ENCODE measurements at regions not wholly inside any gene's neighbourhood (a gene's known extent, or its start where the extent isn't known, plus 50 kb on each side); places are given as distances from the start of the nearest gene placed in this dataset.

DNA sequence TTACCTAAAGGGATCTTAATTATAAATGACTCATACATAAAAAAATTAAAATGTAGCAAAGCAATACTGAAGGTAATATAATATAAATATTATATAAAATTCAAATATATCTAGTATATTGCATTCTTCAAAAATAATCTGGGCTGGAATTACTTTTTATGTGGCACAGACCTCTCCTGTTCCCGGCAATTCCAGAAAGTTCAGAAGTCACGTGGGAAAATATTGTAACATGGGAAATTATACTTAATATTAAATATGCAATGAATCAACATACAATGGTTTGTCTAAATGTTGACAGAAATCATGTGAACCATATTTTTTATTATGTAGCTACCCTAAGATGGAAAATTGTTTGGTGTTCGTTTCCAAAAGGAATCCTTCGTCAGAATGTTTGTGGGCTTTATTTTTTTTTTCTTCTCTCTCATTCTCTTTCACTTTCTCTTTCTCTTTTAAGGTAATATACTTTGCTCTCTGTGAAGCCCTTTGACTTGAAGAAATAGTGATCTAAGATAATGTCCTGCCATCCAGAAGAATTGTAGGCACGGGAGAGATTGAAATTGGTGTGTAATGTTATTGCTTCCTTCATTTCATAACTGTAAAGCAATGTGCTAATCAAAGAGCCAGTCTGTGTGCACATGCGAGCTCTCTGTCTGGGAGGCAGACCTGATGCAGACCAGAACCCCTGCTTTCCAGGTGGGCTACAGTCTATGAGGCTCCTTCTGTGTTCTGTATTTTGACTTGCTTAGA is 559.4 kb downstream of the NR2F2 start:
- DNase-seq (ENCODE audit: extremely low read depth in 1 of 4, low spot score in 3 of 4) = no peak
- H4K20me1 ChIP-seq (replicated peaks; ENCODE audit: control insufficient read depth, insufficient read depth, low read length) = no peaks in the 10 kb centered on the region
- no TSS peak for BruUV-seq (replicated peaks)
- TF ChIP-seq FUS (optimal IDR thresholded peaks at IDR 0.05; ENCODE audit: low read depth, low read length) (no peak), HNRNPLL (IDR thresholded peaks at IDR 0.05; ENCODE audit: low read depth, low read length, poor library complexity, severe bottlenecking) (no peak), YBX1 (IDR thresholded peaks at IDR 0.05) (no peak), TCF7 (IDR thresholded peaks at IDR 0.05; ENCODE audit: borderline replicate concordance) (no peak), SMARCE1 (IDR thresholded peaks at IDR 0.05) (no peak), NFIX (CRISPR knock-in tag; IDR thresholded peaks at IDR 0.05; ENCODE audit: low read depth) (no peak), PTTG1 (tag; IDR thresholded peaks at IDR 0.05; ENCODE audit: low read depth) (no peak), PYGO2 (tag; IDR thresholded peaks at IDR 0.05) (no peak)
- TF ChIP-seq, protein P1, sequence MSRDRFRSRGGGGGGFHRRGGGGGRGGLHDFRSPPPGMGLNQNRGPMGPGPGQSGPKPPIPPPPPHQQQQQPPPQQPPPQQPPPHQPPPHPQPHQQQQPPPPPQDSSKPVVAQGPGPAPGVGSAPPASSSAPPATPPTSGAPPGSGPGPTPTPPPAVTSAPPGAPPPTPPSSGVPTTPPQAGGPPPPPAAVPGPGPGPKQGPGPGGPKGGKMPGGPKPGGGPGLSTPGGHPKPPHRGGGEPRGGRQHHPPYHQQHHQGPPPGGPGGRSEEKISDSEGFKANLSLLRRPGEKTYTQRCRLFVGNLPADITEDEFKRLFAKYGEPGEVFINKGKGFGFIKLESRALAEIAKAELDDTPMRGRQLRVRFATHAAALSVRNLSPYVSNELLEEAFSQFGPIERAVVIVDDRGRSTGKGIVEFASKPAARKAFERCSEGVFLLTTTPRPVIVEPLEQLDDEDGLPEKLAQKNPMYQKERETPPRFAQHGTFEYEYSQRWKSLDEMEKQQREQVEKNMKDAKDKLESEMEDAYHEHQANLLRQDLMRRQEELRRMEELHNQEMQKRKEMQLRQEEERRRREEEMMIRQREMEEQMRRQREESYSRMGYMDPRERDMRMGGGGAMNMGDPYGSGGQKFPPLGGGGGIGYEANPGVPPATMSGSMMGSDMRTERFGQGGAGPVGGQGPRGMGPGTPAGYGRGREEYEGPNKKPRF (IDR thresholded peaks at IDR 0.05; ENCODE audit: low read depth, low read length) = no peak
- no peaks in the 10 kb centered on the region for H3K36me3 ChIP-seq (ENCODE audit: control insufficient read depth, insufficient read depth, low read length)
- no peak overlapping the region for H3K27ac ChIP-seq (ENCODE audit: extremely low read depth, low read depth, low read length)
- in situ Hi-C loops (cut with MboI) (no loop called here), intact Hi-C loops (cut with micrococcal nuclease) (no loop called here)
- H3K4me1 ChIP-seq (replicated peaks in 1 of 2; ENCODE audit: control insufficient read depth in 2 of 2, insufficient read depth in 2 of 2, low read length in 2 of 2) = peaks cover 0 to 3% of the 10 kb centered on the region in 2 experiments; a peak in 1 of 5 replicates
- no peak overlapping the region for H3K9ac ChIP-seq (ENCODE audit: insufficient read depth in 1 of 2, low read depth in 2 of 2, low read length in 2 of 2)
- CTCF ChIA-PET (ENCODE audit: low intra/inter-chr PET ratio) = no interaction called here
- no peaks in the 10 kb centered on the region for H3K79me2 ChIP-seq (ENCODE audit: control insufficient read depth, insufficient read depth, low read length)
- peak overlapping the region; percentile 44; the same call in 1 of the 2 replicates for H2AFZ ChIP-seq (ENCODE audit: low read depth, low read length)
- H3K4me3 ChIP-seq = no peak overlapping the region
- no peaks in the 10 kb centered on the region for H3K9me1 ChIP-seq (ENCODE audit: control insufficient read depth, insufficient read depth, low read length)
- no peak for ATAC-seq
- 0% methylated on average over 6 of the region's 6 CpGs for WGBS (ENCODE audit: insufficient coverage, low coverage, missing lambda C conversion rate)
- H3K4me2 ChIP-seq (ENCODE audit: insufficient read depth, low read length) = no peak overlapping the region
- FAIRE-seq = no peak
- POLR2A ChIA-PET = interaction anchor here (0.6 to 0.7 kb wide), 2 partner anchors 557 to 1996 kb away, joined by 3 read pairs; no protein-coding TSS in a partner anchor
- no peaks in the 10 kb centered on the region for H3K9me3 ChIP-seq (replicated peaks; ENCODE audit: control insufficient read depth, insufficient read depth, low read depth, low read length)
- no peaks in the 10 kb centered on the region for H3K27me3 ChIP-seq (ENCODE audit: control insufficient read depth in 2 of 2, insufficient read depth in 2 of 2, low read length in 2 of 2)

Measured in K562 (cell line).